ENCODE measurements at regions not wholly inside any gene's neighbourhood (a gene's known extent, or its start where the extent isn't known, plus 50 kb on each side); places are given as distances from the start of the nearest gene placed in this dataset.
"Not testable (repeated sequence)": the region's sequence is repeated elsewhere in the genome, so short reads cannot be mapped to it uniquely, and the experiment has no call there.

GRCh38 chr14:106197264-106197663 lies 670.9 kb downstream of the TMEM121 start:
- DNase-seq (ENCODE audit: low spot score), result not testable (repeated sequence)

GRCh38 chr14:106199097-106199496 lies 672.7 kb downstream of the TMEM121 start:
- no peak for DNase-seq (ENCODE audit: low spot score)

- peak; percentile 16 for DNase-seq (ENCODE audit: low spot score)
Observed at GRCh38 chr14:106200541-106201315, 674.3 kb downstream of the TMEM121 start.

GRCh38 chr14:106201376-106201775 lies 675.0 kb downstream of the TMEM121 start:
- no peak for DNase-seq (ENCODE audit: low spot score)

GRCh38 chr14:106203438-106203837 lies 677.1 kb downstream of the TMEM121 start:
- no peak for DNase-seq (ENCODE audit: low spot score)

- no peak for DNase-seq (ENCODE audit: low spot score)
Observed at GRCh38 chr14:106204063-106204462, 677.7 kb downstream of the TMEM121 start.

- DNase-seq (ENCODE audit: low spot score), result no peak
Observed at GRCh38 chr14:106207316-106207715, 680.9 kb downstream of the TMEM121 start.

GRCh38 chr14:106208794-106209193 lies 682.4 kb downstream of the TMEM121 start:
- DNase-seq (ENCODE audit: low spot score), result no peak

GRCh38 chr14:106209755-106210154 lies 683.4 kb downstream of the TMEM121 start:
- no peak for DNase-seq (ENCODE audit: low spot score)

- DNase-seq (ENCODE audit: low spot score), result peak; percentile 34
Observed at GRCh38 chr14:106210650-106211049, 684.3 kb downstream of the TMEM121 start.

GRCh38 chr14:106211334-106211900 lies 685.0 kb downstream of the TMEM121 start:
- DNase-seq (ENCODE audit: low spot score), result no peak

- no peak for DNase-seq (ENCODE audit: low spot score)
Observed at GRCh38 chr14:106215229-106215628, 688.8 kb downstream of the TMEM121 start.

GRCh38 chr14:106216679-106217078 lies 690.3 kb downstream of the TMEM121 start:
- DNase-seq (ENCODE audit: low spot score), result no peak

GRCh38 chr14:106218174-106218573 lies 691.8 kb downstream of the TMEM121 start:
- DNase-seq (ENCODE audit: low spot score), result no peak

- DNase-seq (ENCODE audit: low spot score), result no peak
Observed at GRCh38 chr14:106222311-106222710, 695.9 kb downstream of the TMEM121 start.

- DNase-seq (ENCODE audit: low spot score), result no peak
Observed at GRCh38 chr14:106222731-106223130, 696.3 kb downstream of the TMEM121 start.

- DNase-seq (ENCODE audit: low spot score), result no peak
Observed at GRCh38 chr14:106227793-106228192, 701.4 kb downstream of the TMEM121 start.

- peak; percentile 15 for DNase-seq (ENCODE audit: low spot score)
Observed at GRCh38 chr14:106228541-106229158, 702.3 kb downstream of the TMEM121 start.

GRCh38 chr14:106230071-106230470 lies 703.7 kb downstream of the TMEM121 start:
- no peak for DNase-seq (ENCODE audit: low spot score)

GRCh38 chr14:106233191-106233590 lies 706.8 kb downstream of the TMEM121 start:
- not testable (repeated sequence) for DNase-seq (ENCODE audit: low spot score)

GRCh38 chr14:106234525-106235254 lies 708.3 kb downstream of the TMEM121 start:
- not testable (repeated sequence) for DNase-seq (ENCODE audit: low spot score)

GRCh38 chr14:106235356-106236159 lies 709.2 kb downstream of the TMEM121 start:
- no peak for DNase-seq (ENCODE audit: low spot score)
